D721Med (cell line): ENCODE measurements at regions not wholly inside any gene's neighbourhood (a gene's known extent, or its start where the extent isn't known, plus 50 kb on each side); places are given as distances from the start of the nearest gene placed in this dataset.

Experiments used
- DNase-seq: peaks from one replicate; pipeline ENCODE4 v3.0.0; 2011; ENCODE audit warnings: low spot score; ENCODE audit not compliant: insufficient read length
- FAIRE-seq: peaks from 2 replicates; lab custom pipeline; 2011; peaks lifted over from hg19 to GRCh38; lab: Jason Lieb, UNC
- CTCF ChIP-seq: IDR thresholded peaks from 2 replicates; pipeline ENCODE4 v1.5.1; 2012; ENCODE audit warnings: mild to moderate bottlenecking, control low read depth; ENCODE audit not compliant: insufficient read depth; ENCODE audit errors: missing control alignments

- no peak for DNase-seq
- FAIRE-seq: no peak
- TF ChIP-seq CTCF: no peak
These were observed 135.6 kb upstream of the CACNA1E start for GRCh38 chr1:181347495-181348390.

- DNase-seq (no peak), FAIRE-seq (no peak)
- TF ChIP-seq CTCF: no peak
These were observed 133.8 kb upstream of the CACNA1E start for GRCh38 chr1:181349512-181349911.

GRCh38 chr1:181350131-181350530, 133.2 kb upstream of the CACNA1E start:
- DNase-seq (no peak), FAIRE-seq (no peak)
- TF ChIP-seq CTCF: no peak

GRCh38 chr1:181351740-181352139, 131.6 kb upstream of the CACNA1E start:
- FAIRE-seq (peak; percentile 70), DNase-seq (no peak)
- TF ChIP-seq CTCF: no peak

GRCh38 chr1:181352695-181353094, 130.6 kb upstream of the CACNA1E start:
- DNase-seq: no peak
- TF ChIP-seq CTCF: no peak
- FAIRE-seq: no peak

GRCh38 chr1:181353526-181353925, 129.8 kb upstream of the CACNA1E start:
- DNase-seq: no peak
- FAIRE-seq: peak; percentile 38

More at GRCh38 chr1:181353526-181353925, 129.8 kb upstream of the CACNA1E start:
- TF ChIP-seq CTCF: no peak
